Neural crest cell (in vitro differentiated cells): ENCODE measurements at regions not wholly inside any gene's neighbourhood (a gene's known extent, or its start where the extent isn't known, plus 50 kb on each side); places are given as distances from the start of the nearest gene placed in this dataset.

Experiments
- DNase-seq: peaks from one replicate; pipeline ENCODE4 v3.0.0; 2021; ENCODE audit warnings: low read depth, mixed read lengths, low spot score
- H3K27ac Mint-ChIP-seq: one replicate; pipeline ENCODE4 v1.8.0; 2021; ENCODE audit warnings: mild to moderate bottlenecking, mixed read lengths; ENCODE audit not compliant: unreplicated experiment
- H3K27me3 Mint-ChIP-seq: 2 replicates; pipeline ENCODE4 v1.8.0; 2021; ENCODE audit warnings: low read depth, mild to moderate bottlenecking, mixed read lengths
- H3K36me3 Mint-ChIP-seq: 2 replicates; pipeline ENCODE4 v1.8.0; 2021; ENCODE audit warnings: low read depth, mild to moderate bottlenecking, mixed read lengths
- H3K4me1 Mint-ChIP-seq: 2 replicates; pipeline ENCODE4 v1.8.0; 2021; ENCODE audit warnings: mixed read lengths
- H3K4me3 Mint-ChIP-seq: one replicate; pipeline ENCODE4 v1.8.0; 2021; ENCODE audit warnings: mild to moderate bottlenecking, mixed read lengths
- H3K9me3 Mint-ChIP-seq: 2 replicates; pipeline ENCODE4 v1.8.0; 2021; ENCODE audit warnings: mixed read lengths
- TF ChIP-seq, protein P1 (sequence below): fragments of 200-600 bp; sonication (generic); conservative IDR thresholded peaks from 2 replicates; pipeline ENCODE4 v1.5.0; 2021; ENCODE audit warnings: antibody characterized with exemption, mild to moderate bottlenecking

DNA sequence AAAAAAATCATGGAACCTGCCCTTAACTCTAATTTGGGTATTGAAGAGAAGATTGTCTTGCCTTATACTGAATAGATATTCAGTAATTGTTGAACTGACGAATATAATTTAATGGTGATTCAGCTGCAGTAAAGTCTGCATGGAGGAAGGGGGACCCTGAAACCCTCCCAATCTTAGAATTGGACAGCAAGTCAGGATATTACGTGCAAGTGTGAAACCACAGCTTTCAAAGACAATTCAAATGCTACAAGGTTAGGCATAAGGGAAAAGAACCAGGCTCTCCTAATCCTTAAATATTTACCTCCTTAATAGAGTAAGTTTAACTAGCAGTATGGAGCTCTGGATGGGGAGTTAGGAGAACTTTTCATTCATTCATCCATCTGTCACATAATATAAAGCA lies 226.9 kb upstream of the TNP1 start:
- TF ChIP-seq, protein P1, sequence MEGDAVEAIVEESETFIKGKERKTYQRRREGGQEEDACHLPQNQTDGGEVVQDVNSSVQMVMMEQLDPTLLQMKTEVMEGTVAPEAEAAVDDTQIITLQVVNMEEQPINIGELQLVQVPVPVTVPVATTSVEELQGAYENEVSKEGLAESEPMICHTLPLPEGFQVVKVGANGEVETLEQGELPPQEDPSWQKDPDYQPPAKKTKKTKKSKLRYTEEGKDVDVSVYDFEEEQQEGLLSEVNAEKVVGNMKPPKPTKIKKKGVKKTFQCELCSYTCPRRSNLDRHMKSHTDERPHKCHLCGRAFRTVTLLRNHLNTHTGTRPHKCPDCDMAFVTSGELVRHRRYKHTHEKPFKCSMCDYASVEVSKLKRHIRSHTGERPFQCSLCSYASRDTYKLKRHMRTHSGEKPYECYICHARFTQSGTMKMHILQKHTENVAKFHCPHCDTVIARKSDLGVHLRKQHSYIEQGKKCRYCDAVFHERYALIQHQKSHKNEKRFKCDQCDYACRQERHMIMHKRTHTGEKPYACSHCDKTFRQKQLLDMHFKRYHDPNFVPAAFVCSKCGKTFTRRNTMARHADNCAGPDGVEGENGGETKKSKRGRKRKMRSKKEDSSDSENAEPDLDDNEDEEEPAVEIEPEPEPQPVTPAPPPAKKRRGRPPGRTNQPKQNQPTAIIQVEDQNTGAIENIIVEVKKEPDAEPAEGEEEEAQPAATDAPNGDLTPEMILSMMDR, result no peak
- H3K9me3 Mint-ChIP-seq, result peaks cover under 1% of the 10 kb centered on the region
- H3K4me3 Mint-ChIP-seq, result no peak overlapping the region
- no peaks in the 10 kb centered on the region for H3K27me3 Mint-ChIP-seq
- DNase-seq, result no peak
- H3K27ac Mint-ChIP-seq, result no peak overlapping the region
- H3K36me3 Mint-ChIP-seq, result no peaks in the 10 kb centered on the region
- peaks cover 14% of the 10 kb centered on the region for H3K4me1 Mint-ChIP-seq

DNA sequence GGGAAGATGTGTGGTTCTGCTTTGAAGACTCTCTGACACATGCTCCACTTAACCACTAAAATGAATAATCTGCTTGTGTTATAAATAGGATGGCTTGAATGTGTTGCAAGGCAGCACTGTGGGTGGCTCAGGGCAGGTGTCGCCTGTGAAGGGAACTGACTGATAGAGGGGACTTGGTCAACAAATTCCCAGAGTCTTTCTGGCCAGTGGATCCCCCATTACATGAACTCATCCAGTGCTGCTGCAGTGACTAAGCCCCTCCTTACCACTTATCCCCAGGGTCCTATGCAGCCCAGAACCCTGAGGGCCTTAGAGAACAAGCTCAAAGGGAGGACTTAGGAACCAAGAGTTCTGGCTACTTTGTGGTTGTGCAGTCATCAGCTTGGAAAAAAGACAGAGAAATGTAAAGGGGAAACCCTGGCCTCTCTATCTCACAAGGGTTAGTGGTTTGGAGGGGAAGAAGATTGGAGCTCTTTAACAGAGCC lies 226.2 kb upstream of the TNP1 start:
- no peaks in the 10 kb centered on the region for H3K27me3 Mint-ChIP-seq
- no peaks in the 10 kb centered on the region for H3K36me3 Mint-ChIP-seq
- H3K27ac Mint-ChIP-seq, result no peak overlapping the region
- no peak overlapping the region for H3K4me3 Mint-ChIP-seq
- H3K4me1 Mint-ChIP-seq, result peaks cover 14% of the 10 kb centered on the region
- no peak for DNase-seq
- TF ChIP-seq, protein P1, result no peak
- H3K9me3 Mint-ChIP-seq, result peaks cover 2% of the 10 kb centered on the region

DNA sequence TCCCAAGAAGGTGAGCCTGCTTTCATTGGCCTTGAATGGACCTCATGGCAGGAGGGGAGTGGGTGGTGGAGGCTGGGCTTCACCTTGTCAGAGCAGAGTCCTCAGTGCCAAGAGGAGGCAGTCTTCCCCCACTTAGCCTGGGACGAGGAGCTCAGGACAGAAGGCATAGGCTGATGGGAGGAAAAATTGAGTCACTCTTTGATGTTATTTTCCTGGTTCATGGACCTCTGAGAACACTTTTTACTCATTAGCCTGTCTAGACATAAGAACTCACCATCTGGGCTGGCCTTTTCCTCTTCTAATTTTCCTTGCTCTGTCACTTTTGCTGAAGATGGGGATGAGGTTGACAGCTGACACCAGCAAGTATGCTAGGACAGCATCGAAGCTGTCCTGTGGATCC lies 225.7 kb upstream of the TNP1 start:
- H3K4me3 Mint-ChIP-seq, result no peak overlapping the region
- no peak for DNase-seq
- H3K36me3 Mint-ChIP-seq, result no peaks in the 10 kb centered on the region
- H3K4me1 Mint-ChIP-seq, result peaks cover 14% of the 10 kb centered on the region
- H3K27ac Mint-ChIP-seq, result no peak overlapping the region
- TF ChIP-seq, protein P1, result no peak
- no peaks in the 10 kb centered on the region for H3K27me3 Mint-ChIP-seq
- peaks cover 2% of the 10 kb centered on the region for H3K9me3 Mint-ChIP-seq

DNA sequence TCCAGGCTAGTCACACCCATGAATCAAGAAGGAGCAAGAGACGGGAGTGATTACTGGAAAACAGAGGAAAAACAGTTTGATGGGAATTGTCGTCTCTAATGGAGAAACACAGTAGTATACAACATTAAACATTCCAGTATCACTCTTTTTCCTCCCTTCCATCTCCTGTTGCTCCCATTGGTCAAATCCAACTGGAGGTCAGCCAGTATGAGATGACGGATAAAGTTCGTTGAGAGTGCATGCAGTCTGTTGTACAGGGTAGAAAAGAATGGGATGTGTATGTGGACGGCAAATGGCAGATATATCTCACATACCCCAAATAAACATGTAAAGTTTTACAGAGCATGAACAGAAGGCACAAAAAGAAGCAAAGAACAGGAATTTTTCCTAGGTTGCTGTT lies 221.9 kb upstream of the TNP1 start:
- Mint-ChIP-seq H3K36me3 (no peaks in the 10 kb centered on the region), H3K4me3 (no peak overlapping the region), H3K27me3 (no peaks in the 10 kb centered on the region), H3K27ac (no peak overlapping the region), H3K9me3 (peaks cover 2% of the 10 kb centered on the region), H3K4me1 (peaks cover 5% of the 10 kb centered on the region)
- TF ChIP-seq, protein P1, result no peak
- no peak for DNase-seq

DNA sequence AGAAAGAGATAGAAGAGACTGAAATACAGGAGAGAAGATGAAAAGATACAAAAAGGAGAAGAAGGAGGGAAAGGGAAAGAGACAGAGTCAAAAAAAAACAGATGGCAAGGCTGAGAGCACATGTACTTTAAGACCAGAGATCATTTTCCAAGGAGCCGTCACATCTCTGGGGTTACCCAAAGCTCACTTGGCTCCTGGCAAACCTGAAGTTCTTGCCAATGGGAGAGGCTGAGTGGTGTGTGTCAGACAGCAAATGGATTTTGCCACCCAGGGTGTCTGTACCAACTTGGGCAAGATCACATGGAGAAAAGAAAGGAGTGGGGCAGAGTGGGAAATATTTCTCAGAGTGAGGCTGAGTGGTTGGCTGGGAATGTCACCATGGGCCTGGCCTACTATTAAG lies 219.3 kb upstream of the TNP1 start:
- H3K4me3 Mint-ChIP-seq, result no peak overlapping the region
- H3K27ac Mint-ChIP-seq, result no peak overlapping the region
- peaks cover 2% of the 10 kb centered on the region for H3K9me3 Mint-ChIP-seq
- TF ChIP-seq, protein P1, result no peak
- peaks cover 13% of the 10 kb centered on the region for H3K4me1 Mint-ChIP-seq
- H3K27me3 Mint-ChIP-seq, result no peaks in the 10 kb centered on the region
- no peak for DNase-seq
- H3K36me3 Mint-ChIP-seq, result no peaks in the 10 kb centered on the region
